Right ventricle myocardium superior (tissue), 1 donor: ENCODE measurements at regions not wholly inside any gene's neighbourhood (a gene's known extent, or its start where the extent isn't known, plus 50 kb on each side); places are given as distances from the start of the nearest gene placed in this dataset.
"Not testable (repeated sequence)": the region's sequence is repeated elsewhere in the genome, so short reads cannot be mapped to it uniquely, and the experiment has no call there.

Experiments
- ATAC-seq: fragments of 200-7000 bp; cut with Tn5 transposase; one replicate; pipeline ENCODE4 v1.9.1; 2020; ENCODE audit warnings: mild to moderate bottlenecking; ENCODE audit not compliant: poor library complexity
- DNase-seq: peaks from one replicate; pipeline ENCODE4 v3.0.0-alpha.2; 2020
- intact Hi-C: fragments of 100-400 bp; cut with DNase I; formaldehyde crosslinking; loops from one replicate; pipeline ENCODE4 v1.11.2; 2022
- donor health status: DM: no; HTN: yes; CAD: no; lungs with severe emphysema.

- DNase-seq, result no peak
- no peak for ATAC-seq
- intact Hi-C loops, result no loop called here
Measured at GRCh38 chr3:68676136-68676535, 256.2 kb downstream of the TAFA4 start.

GRCh38 chr3:68667346-68667745 is 265.0 kb downstream of the TAFA4 start:
- intact Hi-C loops, result no loop called here
- ATAC-seq (no peak), DNase-seq (no peak)

GRCh38 chr3:68666429-68667136 is 265.8 kb downstream of the TAFA4 start:
- DNase-seq (no peak), ATAC-seq (no peak)
- intact Hi-C loops, result no loop called here

GRCh38 chr3:68664276-68664675 is 268.1 kb downstream of the TAFA4 start:
- DNase-seq (no peak), ATAC-seq (no peak)
- intact Hi-C loops, result no loop called here

GRCh38 chr3:68662176-68662575 is 270.2 kb downstream of the TAFA4 start:
- ATAC-seq (no peak), DNase-seq (no peak)
- intact Hi-C loops, result no loop called here

GRCh38 chr3:68650657-68651056 is 281.7 kb downstream of the TAFA4 start:
- ATAC-seq, DNase-seq, intact Hi-C loops: not testable (repeated sequence)

- DNase-seq, result no peak
- intact Hi-C loops, result no loop called here
Measured at GRCh38 chr3:68648494-68648893, 283.9 kb downstream of the TAFA4 start.

GRCh38 chr3:68631850-68632545 is 300.3 kb downstream of the TAFA4 start:
- intact Hi-C loops, result no loop called here
- DNase-seq (no peak), ATAC-seq (no peak)

More at GRCh38 chr3:68648494-68648893, 283.9 kb downstream of the TAFA4 start:
- no peak for ATAC-seq

- DNase-seq, result no peak
- ATAC-seq, result no peak
- intact Hi-C loops, result no loop called here
Measured at GRCh38 chr3:68620211-68620610, 312.1 kb downstream of the TAFA4 start.

GRCh38 chr3:68614087-68614486 is 318.3 kb downstream of the TAFA4 start:
- ATAC-seq (no peak), DNase-seq (no peak)
- intact Hi-C loops, result no loop called here

GRCh38 chr3:68571321-68571720 is 361.0 kb downstream of the TAFA4 start:
- DNase-seq (no peak), ATAC-seq (no peak)
- intact Hi-C loops, result no loop called here

GRCh38 chr3:68560728-68561127 is 371.6 kb downstream of the TAFA4 start:
- DNase-seq (no peak), ATAC-seq (no peak)
- intact Hi-C loops, result no loop called here

- ATAC-seq (no peak), DNase-seq (no peak)
- intact Hi-C loops, result no loop called here
Measured at GRCh38 chr3:68535782-68536181, 396.6 kb downstream of the TAFA4 start.

GRCh38 chr3:68523330-68523729 is 409.0 kb downstream of the TAFA4 start:
- ATAC-seq, result no peak
- DNase-seq, result no peak
- intact Hi-C loops, result no loop called here

GRCh38 chr3:68515237-68515636 is 417.1 kb downstream of the TAFA4 start:
- ATAC-seq (no peak), DNase-seq (no peak)
- intact Hi-C loops, result no loop called here

- DNase-seq (no peak), ATAC-seq (no peak)
- intact Hi-C loops, result no loop called here
Measured at GRCh38 chr3:68504201-68504600, 428.1 kb downstream of the TAFA4 start.

GRCh38 chr3:68485845-68486244 is 446.5 kb downstream of the TAFA4 start:
- ATAC-seq, intact Hi-C loops, DNase-seq: not testable (repeated sequence)

- DNase-seq (no peak), ATAC-seq (no peak)
- intact Hi-C loops, result no loop called here
Measured at GRCh38 chr3:68485051-68485450, 447.3 kb downstream of the TAFA4 start.

- intact Hi-C loops, result no loop called here
- ATAC-seq, result no peak
Measured at GRCh38 chr3:68483601-68484000, 448.7 kb downstream of the TAFA4 start.

GRCh38 chr3:68483041-68483440 is 449.3 kb downstream of the TAFA4 start:
- intact Hi-C loops, result no loop called here
- no peak for DNase-seq
- no peak for ATAC-seq

More at GRCh38 chr3:68483601-68484000, 448.7 kb downstream of the TAFA4 start:
- no peak for DNase-seq
